G401 (cell line): ENCODE measurements at regions not wholly inside any gene's neighbourhood (a gene's known extent, or its start where the extent isn't known, plus 50 kb on each side); places are given as distances from the start of the nearest gene placed in this dataset.

Experiments used
- DNase-seq: peaks from one replicate; pipeline ENCODE4 v3.0.0-alpha.2; 2015; ENCODE audit warnings: low spot score
- in situ Hi-C: cut with HindIII; loops from 2 replicates; pipeline ENCODE4 v1.10.0; 2016; ENCODE audit warnings: low sequenced_read_pairs, mixed read lengths

- in situ Hi-C loops = no loop called here
- DNase-seq = no peak
Observed at GRCh38 chr12:77725611-77726010, 105.1 kb upstream of the NAV3 start.

- DNase-seq = no peak
- in situ Hi-C loops = no loop called here
Observed at GRCh38 chr12:77724367-77724957, 106.2 kb upstream of the NAV3 start.

GRCh38 chr12:77723308-77723707 is 107.4 kb upstream of the NAV3 start:
- in situ Hi-C loops = no loop called here
- no peak for DNase-seq

GRCh38 chr12:77722536-77722935 is 108.2 kb upstream of the NAV3 start:
- no peak for DNase-seq
- in situ Hi-C loops = no loop called here

GRCh38 chr12:77720258-77720657 is 110.4 kb upstream of the NAV3 start:
- DNase-seq = no peak

GRCh38 chr12:77710209-77710608 is 120.5 kb upstream of the NAV3 start:
- DNase-seq = no peak
- in situ Hi-C loops = no loop called here

More at GRCh38 chr12:77720258-77720657, 110.4 kb upstream of the NAV3 start:
- in situ Hi-C loops = no loop called here

GRCh38 chr12:77697126-77697525 is 133.6 kb upstream of the NAV3 start:
- DNase-seq = no peak
- in situ Hi-C loops = no loop called here

- in situ Hi-C loops = no loop called here
- no peak for DNase-seq
Observed at GRCh38 chr12:77696183-77696582, 134.5 kb upstream of the NAV3 start.

- no peak for DNase-seq
- in situ Hi-C loops = no loop called here
Observed at GRCh38 chr12:77689510-77690086, 141.1 kb upstream of the NAV3 start.

GRCh38 chr12:77687321-77687720 is 143.4 kb upstream of the NAV3 start:
- in situ Hi-C loops = no loop called here
- DNase-seq = no peak

GRCh38 chr12:77686760-77687159 is 143.9 kb upstream of the NAV3 start:
- DNase-seq = no peak
- in situ Hi-C loops = no loop called here

GRCh38 chr12:77685901-77686300 is 144.8 kb upstream of the NAV3 start:
- no peak for DNase-seq
- in situ Hi-C loops = no loop called here

GRCh38 chr12:77685112-77685511 is 145.6 kb upstream of the NAV3 start:
- in situ Hi-C loops = no loop called here
- DNase-seq = peak; percentile 79

- no peak for DNase-seq
- in situ Hi-C loops = no loop called here
Observed at GRCh38 chr12:77682488-77682887, 148.2 kb upstream of the NAV3 start.

GRCh38 chr12:77681726-77682125 is 149.0 kb upstream of the NAV3 start:
- in situ Hi-C loops = no loop called here
- DNase-seq = no peak

GRCh38 chr12:77679686-77680085 is 151.0 kb upstream of the NAV3 start:
- no peak for DNase-seq
- in situ Hi-C loops = no loop called here

- DNase-seq = no peak
- in situ Hi-C loops = no loop called here
Observed at GRCh38 chr12:77678621-77679020, 152.1 kb upstream of the NAV3 start.

GRCh38 chr12:77667101-77667500 is 163.6 kb upstream of the NAV3 start:
- in situ Hi-C loops = no loop called here
- no peak for DNase-seq

GRCh38 chr12:77648716-77649115 is 182.0 kb upstream of the NAV3 start:
- in situ Hi-C loops = no loop called here
- DNase-seq = no peak

GRCh38 chr12:77645966-77646598 is 184.6 kb upstream of the NAV3 start:
- in situ Hi-C loops = no loop called here
- DNase-seq = no peak
